ENCODE measurements at regions not wholly inside any gene's neighbourhood (a gene's known extent, or its start where the extent isn't known, plus 50 kb on each side); places are given as distances from the start of the nearest gene placed in this dataset.

GRCh38 chr5:73284985-73285384 lies 112.0 kb downstream of the TMEM174 start:
- no peak for DNase-seq

- no peak for DNase-seq
These were observed 111.3 kb downstream of the TMEM174 start for GRCh38 chr5:73284220-73284795.

GRCh38 chr5:73282923-73283322 lies 109.9 kb downstream of the TMEM174 start:
- no peak for DNase-seq

GRCh38 chr5:73282383-73282782 lies 109.4 kb downstream of the TMEM174 start:
- DNase-seq = no peak

- DNase-seq = no peak
These were observed 108.1 kb downstream of the TMEM174 start for GRCh38 chr5:73280821-73281746.

- DNase-seq = no peak
These were observed 107.4 kb downstream of the TMEM174 start for GRCh38 chr5:73280386-73280785.

GRCh38 chr5:73279805-73280204 lies 106.8 kb downstream of the TMEM174 start:
- no peak for DNase-seq

GRCh38 chr5:73278693-73279092 lies 105.7 kb downstream of the TMEM174 start:
- DNase-seq = no peak

- DNase-seq = no peak
These were observed 102.1 kb downstream of the TMEM174 start for GRCh38 chr5:73274881-73275663.

GRCh38 chr5:73274121-73274520 lies 101.1 kb downstream of the TMEM174 start:
- no peak for DNase-seq

GRCh38 chr5:73273379-73274050 lies 100.5 kb downstream of the TMEM174 start:
- DNase-seq = no peak

- no peak for DNase-seq
These were observed 99.4 kb downstream of the TMEM174 start for GRCh38 chr5:73272351-73272750.

GRCh38 chr5:73268826-73269225 lies 95.8 kb downstream of the TMEM174 start:
- DNase-seq = no peak

- DNase-seq = no peak
These were observed 94.9 kb downstream of the TMEM174 start for GRCh38 chr5:73267766-73268435.

- no peak for DNase-seq
These were observed 94.2 kb downstream of the TMEM174 start for GRCh38 chr5:73266925-73267765.

GRCh38 chr5:73266176-73266738 lies 93.3 kb downstream of the TMEM174 start:
- DNase-seq = no peak

GRCh38 chr5:73265641-73266040 lies 92.6 kb downstream of the TMEM174 start:
- DNase-seq = no peak

- no peak for DNase-seq
These were observed 91.6 kb downstream of the TMEM174 start for GRCh38 chr5:73264631-73265030.

GRCh38 chr5:73263001-73263710 lies 90.2 kb downstream of the TMEM174 start:
- DNase-seq = no peak

- DNase-seq = no peak
These were observed 83.9 kb downstream of the TMEM174 start for GRCh38 chr5:73256862-73257261.

Data from CD4-positive, alpha-beta T cell treated with Interleukin-1 beta for 1 hour (primary cell).